ENCODE measurements at regions not wholly inside any gene's neighbourhood (a gene's known extent, or its start where the extent isn't known, plus 50 kb on each side); places are given as distances from the start of the nearest gene placed in this dataset.

DNA sequence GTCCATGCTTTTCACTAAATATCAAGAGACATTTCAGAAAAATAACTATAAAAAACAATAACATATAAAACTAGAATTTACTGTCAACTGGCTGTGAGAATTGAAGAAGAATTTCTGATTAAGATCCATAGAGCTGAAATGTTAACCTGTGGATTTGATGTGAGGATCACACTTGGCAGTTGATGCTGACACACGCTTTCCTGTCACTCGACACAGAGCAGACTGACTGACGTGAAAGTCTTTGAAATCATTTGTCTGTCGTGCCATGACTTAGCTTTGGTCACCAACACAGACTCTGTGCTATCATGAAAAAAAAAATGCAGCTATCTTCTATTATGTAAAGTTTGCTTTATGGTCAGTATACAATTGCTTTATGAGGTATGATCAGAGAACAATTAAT is 706.0 kb upstream of the ZP4 start:
- no peaks in the 10 kb centered on the region for H3K9me3 ChIP-seq
- intact Hi-C loops (cut with DNase I), result no loop called here
- H3K4me1 ChIP-seq, result no peaks in the 10 kb centered on the region
- no peak overlapping the region for H3K27ac ChIP-seq
- TF ChIP-seq CTCF (IDR thresholded peaks at IDR 0.05), result no peak
- H3K27me3 ChIP-seq, result no peaks in the 10 kb centered on the region
- DNase-seq, result no peak
- H3K36me3 ChIP-seq, result no peaks in the 10 kb centered on the region
- no peak overlapping the region for H3K9ac ChIP-seq (ENCODE audit: low read depth in 2 of 2, low read length in 2 of 2)
- H3K4me3 ChIP-seq, result no peak overlapping the region

- no peaks in the 10 kb centered on the region for H3K9me3 ChIP-seq
- no peak for DNase-seq
- H3K4me3 ChIP-seq, result no peak overlapping the region
- H3K27me3 ChIP-seq, result no peaks in the 10 kb centered on the region
- no peak for TF ChIP-seq CTCF (IDR thresholded peaks at IDR 0.05)
- H3K9ac ChIP-seq (ENCODE audit: low read depth in 2 of 2, low read length in 2 of 2), result no peak overlapping the region
- intact Hi-C loops (cut with DNase I), result no loop called here
- no peaks in the 10 kb centered on the region for H3K36me3 ChIP-seq
- no peak overlapping the region for H3K27ac ChIP-seq
- no peaks in the 10 kb centered on the region for H3K4me1 ChIP-seq
Observed at GRCh38 chr1:238592621-238593020, 701.9 kb upstream of the ZP4 start.

GRCh38 chr1:238589843-238590435 is 699.2 kb upstream of the ZP4 start:
- no peak overlapping the region for H3K27ac ChIP-seq
- no peak overlapping the region for H3K9ac ChIP-seq (ENCODE audit: low read depth in 2 of 2, low read length in 2 of 2)
- no peak for TF ChIP-seq CTCF (IDR thresholded peaks at IDR 0.05)
- no peaks in the 10 kb centered on the region for H3K27me3 ChIP-seq
- no peaks in the 10 kb centered on the region for H3K36me3 ChIP-seq
- no peaks in the 10 kb centered on the region for H3K9me3 ChIP-seq
- H3K4me3 ChIP-seq, result no peak overlapping the region
- intact Hi-C loops (cut with DNase I), result no loop called here
- no peak for DNase-seq
- H3K4me1 ChIP-seq, result no peaks in the 10 kb centered on the region

GRCh38 chr1:238582816-238583215 is 692.1 kb upstream of the ZP4 start:
- TF ChIP-seq CTCF (IDR thresholded peaks at IDR 0.05), result no peak
- intact Hi-C loops (cut with DNase I), result no loop called here
- no peak overlapping the region for H3K9ac ChIP-seq (ENCODE audit: low read depth in 2 of 2, low read length in 2 of 2)

DNA sequence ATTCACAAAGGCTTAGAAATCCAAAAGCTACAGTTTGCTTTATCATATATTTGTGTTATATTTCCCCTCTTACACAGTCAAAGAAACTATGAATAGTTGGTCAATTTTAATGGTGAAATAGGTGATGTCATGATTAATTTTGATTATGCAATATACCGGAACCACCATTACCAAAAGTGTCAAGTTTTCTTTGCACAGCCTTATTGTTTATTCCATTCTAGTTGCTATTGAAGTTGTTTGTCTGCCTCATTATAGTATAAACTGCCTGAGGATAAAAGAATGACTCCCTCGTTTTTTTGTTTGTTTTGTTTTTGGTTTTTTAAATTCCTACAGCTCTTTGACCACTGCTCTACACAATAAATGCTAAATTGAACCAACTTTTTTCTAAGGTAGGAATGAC is 690.6 kb upstream of the ZP4 start:
- TF ChIP-seq CTCF (IDR thresholded peaks at IDR 0.05), result no peak
- intact Hi-C loops (cut with DNase I), result no loop called here
- no peaks in the 10 kb centered on the region for H3K27me3 ChIP-seq

More at GRCh38 chr1:238582816-238583215, 692.1 kb upstream of the ZP4 start:
- DNase-seq, result no peak
- Histone ChIP-seq H3K27me3 (no peaks in the 10 kb centered on the region), H3K4me3 (no peak overlapping the region), H3K9me3 (no peaks in the 10 kb centered on the region), H3K36me3 (no peaks in the 10 kb centered on the region), H3K27ac (no peak overlapping the region), H3K4me1 (no peaks in the 10 kb centered on the region)

More for the DNA sequence above, 690.6 kb upstream of the ZP4 start:
- H3K9ac ChIP-seq (ENCODE audit: low read depth in 2 of 2, low read length in 2 of 2), result no peak overlapping the region
- H3K4me1 ChIP-seq, result no peaks in the 10 kb centered on the region
- no peak for DNase-seq
- H3K27ac ChIP-seq, result no peak overlapping the region
- no peaks in the 10 kb centered on the region for H3K36me3 ChIP-seq
- H3K9me3 ChIP-seq, result no peaks in the 10 kb centered on the region
- no peak overlapping the region for H3K4me3 ChIP-seq

Measured in colonic mucosa (tissue), 4 donors.